Caco-2 (cell line): ENCODE measurements at regions not wholly inside any gene's neighbourhood (a gene's known extent, or its start where the extent isn't known, plus 50 kb on each side); places are given as distances from the start of the nearest gene placed in this dataset.

Experiments
- BruUV-seq: library from RNA; stranded (reverse); fragments of 400-500 nt; replicated peaks from 2 replicates; lab custom pipeline; 2021; lab: Mats Ljungman, UMichigan
- CTCF ChIA-PET: fragments of 300-600 bp; sonication (Branson Sonifier 250); formaldehyde crosslinking; loops from one replicate; lab custom pipeline; 2022; ENCODE audit warnings: antibody characterized with exemption; lab: Charles Lee
- POLR2A ChIA-PET: fragments of 300-600 bp; sonication (Branson Sonifier 250); formaldehyde crosslinking; loops from one replicate; lab custom pipeline; 2022; ENCODE audit warnings: antibody characterized with exemption; lab: Charles Lee
- DNase-seq, 2 experiments: peaks; one replicate each; pipeline versions ENCODE4 v3.0.0 to v3.0.0-alpha.2; 2020 to 2022
- H3K27me3 ChIP-seq: replicated peaks from 2 replicates; pipeline ENCODE4 v1.6.0; 2011; ENCODE audit warnings: low read length; ENCODE audit not compliant: control insufficient read depth, insufficient read depth
- H3K36me3 ChIP-seq: 2 replicates; pipeline ENCODE4 v1.5.1; 2011; ENCODE audit warnings: low read length; ENCODE audit not compliant: control insufficient read depth, insufficient read depth
- H3K4me1 ChIP-seq: fragments of 250-450 bp; sonication (Bioruptor Pico); 2 replicates; pipeline ENCODE4 v1.5.1; 2020; ENCODE audit warnings: mild to moderate bottlenecking
- H3K4me3 ChIP-seq: 2 replicates; pipeline ENCODE4 v1.5.1; 2011; ENCODE audit warnings: low read depth, mild to moderate bottlenecking, control low read depth, low read length
- H3K9me3 ChIP-seq: fragments of 250-450 bp; sonication (Bioruptor Pico); 2 replicates; pipeline ENCODE4 v1.5.1; 2020; ENCODE audit warnings: mild to moderate bottlenecking, moderate library complexity
- H3K27ac Mint-ChIP-seq: one replicate; pipeline ENCODE4 v1.8.0; 2022; ENCODE audit warnings: mixed read lengths; ENCODE audit not compliant: unreplicated experiment
- H3K27me3 Mint-ChIP-seq: one replicate; pipeline ENCODE4 v1.8.0; 2022; ENCODE audit warnings: mixed read lengths; ENCODE audit not compliant: insufficient read depth, unreplicated experiment
- H3K36me3 Mint-ChIP-seq: one replicate; pipeline ENCODE4 v1.8.0; 2022; ENCODE audit warnings: mild to moderate bottlenecking, mixed read lengths; ENCODE audit not compliant: insufficient read depth, unreplicated experiment
- H3K4me1 Mint-ChIP-seq: one replicate; pipeline ENCODE4 v1.8.0; 2022; ENCODE audit warnings: low read depth, mixed read lengths; ENCODE audit not compliant: unreplicated experiment
- H3K4me3 Mint-ChIP-seq: one replicate; pipeline ENCODE4 v1.8.0; 2022; ENCODE audit warnings: mild to moderate bottlenecking, moderate library complexity, mixed read lengths; ENCODE audit not compliant: unreplicated experiment
- H3K9me3 Mint-ChIP-seq: one replicate; pipeline ENCODE4 v1.8.0; 2022; ENCODE audit warnings: mixed read lengths; ENCODE audit not compliant: unreplicated experiment
- intact Hi-C: fragments of 100-400 bp; cut with micrococcal nuclease; formaldehyde crosslinking; loops from one replicate; pipeline ENCODE4 v1.10.0; 2022; ENCODE audit not compliant: unreplicated experiment
- TF ChIP-seq, protein P1 (sequence below), 2 experiments: fragments of 200-600 bp in 1 of 2; IDR thresholded peaks; 1 replicate in 1 of 2; 2 replicates in 1 of 2; pipeline versions ENCODE4 v1.5.1 to v1.8.0; 2011 to 2022; ENCODE audit warnings: antibody characterized with exemption in 1 of 2, control low read depth in 1 of 2, inconsistent platforms in 1 of 2, low read depth in 1 of 2, low read length in 1 of 2, mild to moderate bottlenecking in 1 of 2, moderate library complexity in 1 of 2; ENCODE audit not compliant: insufficient read depth in 1 of 2, severe bottlenecking in 1 of 2, unreplicated experiment in 1 of 2

DNA sequence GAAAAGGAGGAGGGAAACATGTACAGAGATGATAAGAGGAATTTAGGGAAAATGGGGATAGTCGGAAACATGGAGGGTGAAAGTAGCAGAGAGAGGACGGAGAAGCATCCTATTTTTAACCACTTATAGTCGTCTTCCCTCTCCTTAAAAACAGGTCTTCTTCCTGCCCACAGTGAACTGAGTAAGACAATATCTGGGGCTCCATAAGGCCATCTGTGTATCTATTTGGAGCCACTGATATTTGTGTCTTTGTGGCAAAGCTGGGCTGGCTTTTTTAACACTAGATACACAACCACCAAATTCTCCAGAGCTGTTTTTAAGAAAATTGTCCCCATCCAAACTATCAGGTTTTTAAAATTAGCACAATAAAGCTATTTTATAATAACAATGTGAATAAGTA lies 109.5 kb upstream of the RAP1B start:
- Mint-ChIP-seq H3K4me3 (no peak overlapping the region), H3K27me3 (no peaks in the 10 kb centered on the region), H3K9me3 (no peaks in the 10 kb centered on the region), H3K36me3 (no peaks in the 10 kb centered on the region), H3K4me1 (no peaks in the 10 kb centered on the region), H3K27ac (no peak overlapping the region)
- Histone ChIP-seq H3K36me3 (no peaks in the 10 kb centered on the region), H3K9me3 (no peaks in the 10 kb centered on the region), H3K4me1 (no peaks in the 10 kb centered on the region), H3K4me3 (no peak overlapping the region), H3K27me3 (no peaks in the 10 kb centered on the region)
- TF ChIP-seq, protein P1, sequence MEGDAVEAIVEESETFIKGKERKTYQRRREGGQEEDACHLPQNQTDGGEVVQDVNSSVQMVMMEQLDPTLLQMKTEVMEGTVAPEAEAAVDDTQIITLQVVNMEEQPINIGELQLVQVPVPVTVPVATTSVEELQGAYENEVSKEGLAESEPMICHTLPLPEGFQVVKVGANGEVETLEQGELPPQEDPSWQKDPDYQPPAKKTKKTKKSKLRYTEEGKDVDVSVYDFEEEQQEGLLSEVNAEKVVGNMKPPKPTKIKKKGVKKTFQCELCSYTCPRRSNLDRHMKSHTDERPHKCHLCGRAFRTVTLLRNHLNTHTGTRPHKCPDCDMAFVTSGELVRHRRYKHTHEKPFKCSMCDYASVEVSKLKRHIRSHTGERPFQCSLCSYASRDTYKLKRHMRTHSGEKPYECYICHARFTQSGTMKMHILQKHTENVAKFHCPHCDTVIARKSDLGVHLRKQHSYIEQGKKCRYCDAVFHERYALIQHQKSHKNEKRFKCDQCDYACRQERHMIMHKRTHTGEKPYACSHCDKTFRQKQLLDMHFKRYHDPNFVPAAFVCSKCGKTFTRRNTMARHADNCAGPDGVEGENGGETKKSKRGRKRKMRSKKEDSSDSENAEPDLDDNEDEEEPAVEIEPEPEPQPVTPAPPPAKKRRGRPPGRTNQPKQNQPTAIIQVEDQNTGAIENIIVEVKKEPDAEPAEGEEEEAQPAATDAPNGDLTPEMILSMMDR (IDR thresholded peaks at IDR 0.05; ENCODE audit: insufficient read depth in 1 of 2, low read depth in 1 of 2, low read length in 1 of 2, severe bottlenecking in 1 of 2, unreplicated experiment in 1 of 2): no peak
- POLR2A ChIA-PET: no interaction called here
- intact Hi-C loops: no loop called here
- no peak for DNase-seq
- no TSS peak for BruUV-seq
- CTCF ChIA-PET: no interaction called here

DNA sequence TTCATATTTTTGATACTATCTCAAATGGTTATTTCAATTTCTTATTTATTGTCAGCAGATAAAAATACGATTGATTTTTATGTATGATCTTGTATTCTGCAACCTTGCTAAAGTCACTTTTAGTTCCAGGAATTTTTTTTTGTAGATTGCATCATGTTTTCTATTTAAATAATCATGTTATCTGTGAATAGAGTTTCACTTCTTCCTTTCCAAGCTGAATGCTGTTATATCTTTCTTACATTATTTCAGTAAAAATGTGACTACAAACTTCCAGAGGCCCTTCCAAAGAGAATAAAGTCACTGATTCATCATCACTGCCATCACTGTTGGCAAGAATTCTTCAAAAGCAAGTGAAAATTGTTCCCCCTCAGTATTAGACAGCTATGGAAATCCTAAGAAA lies 104.7 kb upstream of the RAP1B start:
- no peaks in the 10 kb centered on the region for H3K9me3 Mint-ChIP-seq
- DNase-seq: no peak
- H3K4me3 Mint-ChIP-seq: no peak overlapping the region
- H3K4me1 ChIP-seq: no peaks in the 10 kb centered on the region
- intact Hi-C loops: no loop called here
- H3K27ac Mint-ChIP-seq: no peak overlapping the region
- no peaks in the 10 kb centered on the region for H3K36me3 Mint-ChIP-seq
- H3K27me3 ChIP-seq: no peaks in the 10 kb centered on the region
- TF ChIP-seq, protein P1 (IDR thresholded peaks at IDR 0.05; ENCODE audit: insufficient read depth in 1 of 2, low read depth in 1 of 2, low read length in 1 of 2, severe bottlenecking in 1 of 2, unreplicated experiment in 1 of 2): no peak
- ChIA-PET CTCF (no interaction called here), POLR2A (no interaction called here)
- no TSS peak for BruUV-seq
- no peaks in the 10 kb centered on the region for H3K9me3 ChIP-seq
- H3K36me3 ChIP-seq: no peaks in the 10 kb centered on the region
- no peaks in the 10 kb centered on the region for H3K27me3 Mint-ChIP-seq
- no peaks in the 10 kb centered on the region for H3K4me1 Mint-ChIP-seq
- no peak overlapping the region for H3K4me3 ChIP-seq

DNA sequence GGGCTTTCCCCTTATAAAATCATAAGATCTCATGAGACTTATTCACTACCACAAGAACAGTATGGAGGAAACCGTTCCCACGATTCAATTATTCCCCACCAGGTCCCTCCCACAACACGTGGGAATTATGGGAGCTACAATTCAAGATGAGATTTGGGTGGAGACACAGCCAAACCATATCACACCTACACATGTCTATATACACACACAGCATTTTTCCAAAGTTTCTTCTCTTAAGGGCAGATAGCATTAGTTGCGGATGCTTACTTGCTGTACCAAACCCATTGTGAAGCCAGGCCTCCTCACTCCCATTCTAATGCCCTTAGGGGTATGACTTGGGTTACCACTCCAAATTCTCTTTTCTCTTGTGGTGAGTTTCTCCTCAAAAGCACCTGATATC lies 104.1 kb upstream of the RAP1B start:
- no peaks in the 10 kb centered on the region for H3K9me3 Mint-ChIP-seq
- CTCF ChIA-PET: no interaction called here
- H3K4me1 ChIP-seq: no peaks in the 10 kb centered on the region
- no peak overlapping the region for H3K4me3 Mint-ChIP-seq
- H3K36me3 ChIP-seq: no peaks in the 10 kb centered on the region
- BruUV-seq: no TSS peak
- H3K36me3 Mint-ChIP-seq: no peaks in the 10 kb centered on the region
- no peaks in the 10 kb centered on the region for H3K9me3 ChIP-seq
- TF ChIP-seq, protein P1 (IDR thresholded peaks at IDR 0.05; ENCODE audit: insufficient read depth in 1 of 2, low read depth in 1 of 2, low read length in 1 of 2, severe bottlenecking in 1 of 2, unreplicated experiment in 1 of 2): no peak
- H3K27ac Mint-ChIP-seq: no peak overlapping the region
- H3K4me3 ChIP-seq: no peak overlapping the region
- no peaks in the 10 kb centered on the region for H3K27me3 Mint-ChIP-seq
- POLR2A ChIA-PET: no interaction called here
- H3K27me3 ChIP-seq: no peaks in the 10 kb centered on the region
- DNase-seq: no peak
- no peaks in the 10 kb centered on the region for H3K4me1 Mint-ChIP-seq
- intact Hi-C loops: no loop called here
